ENCODE measurements at regions not wholly inside any gene's neighbourhood (a gene's known extent, or its start where the extent isn't known, plus 50 kb on each side); places are given as distances from the start of the nearest gene placed in this dataset.

DNA sequence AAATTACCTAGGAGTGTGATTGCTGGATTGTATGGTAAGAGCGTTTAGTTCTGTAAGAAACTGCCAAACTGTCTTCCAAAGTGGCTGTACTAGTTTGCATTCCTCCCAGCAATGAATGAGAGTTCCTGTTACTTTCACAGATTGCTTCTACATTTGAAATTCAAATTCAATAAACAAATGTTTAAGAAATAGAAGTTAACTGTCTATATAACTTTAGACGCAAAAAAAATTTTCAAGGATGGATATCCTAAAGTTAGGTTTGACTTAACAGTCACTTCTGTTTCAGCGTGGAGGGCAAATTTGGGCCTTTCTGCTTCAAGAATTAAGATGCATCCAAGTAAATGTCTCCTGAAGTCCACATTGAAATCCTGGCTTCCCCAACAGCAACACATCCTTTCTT, 445.6 kb downstream of the TAF11L14 start:
- H3K27me3 ChIP-seq (ENCODE audit: control insufficient read depth in 2 of 2, insufficient read depth in 2 of 2, low read length in 2 of 2): no peaks in the 10 kb centered on the region
- TF ChIP-seq, protein P1, sequence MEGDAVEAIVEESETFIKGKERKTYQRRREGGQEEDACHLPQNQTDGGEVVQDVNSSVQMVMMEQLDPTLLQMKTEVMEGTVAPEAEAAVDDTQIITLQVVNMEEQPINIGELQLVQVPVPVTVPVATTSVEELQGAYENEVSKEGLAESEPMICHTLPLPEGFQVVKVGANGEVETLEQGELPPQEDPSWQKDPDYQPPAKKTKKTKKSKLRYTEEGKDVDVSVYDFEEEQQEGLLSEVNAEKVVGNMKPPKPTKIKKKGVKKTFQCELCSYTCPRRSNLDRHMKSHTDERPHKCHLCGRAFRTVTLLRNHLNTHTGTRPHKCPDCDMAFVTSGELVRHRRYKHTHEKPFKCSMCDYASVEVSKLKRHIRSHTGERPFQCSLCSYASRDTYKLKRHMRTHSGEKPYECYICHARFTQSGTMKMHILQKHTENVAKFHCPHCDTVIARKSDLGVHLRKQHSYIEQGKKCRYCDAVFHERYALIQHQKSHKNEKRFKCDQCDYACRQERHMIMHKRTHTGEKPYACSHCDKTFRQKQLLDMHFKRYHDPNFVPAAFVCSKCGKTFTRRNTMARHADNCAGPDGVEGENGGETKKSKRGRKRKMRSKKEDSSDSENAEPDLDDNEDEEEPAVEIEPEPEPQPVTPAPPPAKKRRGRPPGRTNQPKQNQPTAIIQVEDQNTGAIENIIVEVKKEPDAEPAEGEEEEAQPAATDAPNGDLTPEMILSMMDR (IDR thresholded peaks at IDR 0.05): no peak
- H3K79me2 ChIP-seq (ENCODE audit: insufficient read depth, low read length): no peaks in the 10 kb centered on the region
- no peaks in the 10 kb centered on the region for H3K9me3 ChIP-seq (replicated peaks in 1 of 2; ENCODE audit: control insufficient read depth in 1 of 2, insufficient read depth in 1 of 2, low read length in 2 of 2)
- no peak overlapping the region for H3K4me3 ChIP-seq (replicated peaks in 1 of 3; ENCODE audit: low read depth in 2 of 3, low read length in 3 of 3)
- H3K4me1 ChIP-seq (ENCODE audit: control insufficient read depth in 1 of 2, insufficient read depth in 2 of 2, low read length in 2 of 2): no peaks in the 10 kb centered on the region
- intact Hi-C loops (cut with micrococcal nuclease): no loop called here
- H3K27ac ChIP-seq (ENCODE audit: low read depth in 1 of 2, low read length in 2 of 2): no peak overlapping the region
- H3K36me3 Mint-ChIP-seq: no peaks in the 10 kb centered on the region
- H3K4me1 Mint-ChIP-seq: no peaks in the 10 kb centered on the region
- H3K9me3 Mint-ChIP-seq: peaks cover 0 to 3% (median 0%) of the 10 kb centered on the region in 7 donors
- no peak overlapping the region for H3K4me3 Mint-ChIP-seq
- no peak overlapping the region for H3K9ac ChIP-seq (ENCODE audit: insufficient read depth, low read length, poor library complexity, severe bottlenecking)
- H3K4me2 ChIP-seq (replicated peaks; ENCODE audit: extremely low read depth, low read length, poor library complexity, severe bottlenecking): no peak overlapping the region
- no peak overlapping the region for H2AFZ ChIP-seq (ENCODE audit: insufficient read depth, low read depth, low read length, poor library complexity, severe bottlenecking)
- no peaks in the 10 kb centered on the region for H3K36me3 ChIP-seq (replicated peaks in 1 of 2; ENCODE audit: control insufficient read depth in 1 of 2, insufficient read depth in 2 of 2, low read length in 2 of 2)
- 80% methylated on average over 1 of the region's 3 CpGs for WGBS (ENCODE audit: insufficient coverage)
- no peaks in the 10 kb centered on the region for H3K27me3 Mint-ChIP-seq (ENCODE audit: low read depth in 3 of 3)
- no peak for DNase-seq
- no peak overlapping the region for H3K27ac Mint-ChIP-seq
- no peaks in the 10 kb centered on the region for H4K20me1 ChIP-seq (ENCODE audit: insufficient read depth, low read length)

DNA sequence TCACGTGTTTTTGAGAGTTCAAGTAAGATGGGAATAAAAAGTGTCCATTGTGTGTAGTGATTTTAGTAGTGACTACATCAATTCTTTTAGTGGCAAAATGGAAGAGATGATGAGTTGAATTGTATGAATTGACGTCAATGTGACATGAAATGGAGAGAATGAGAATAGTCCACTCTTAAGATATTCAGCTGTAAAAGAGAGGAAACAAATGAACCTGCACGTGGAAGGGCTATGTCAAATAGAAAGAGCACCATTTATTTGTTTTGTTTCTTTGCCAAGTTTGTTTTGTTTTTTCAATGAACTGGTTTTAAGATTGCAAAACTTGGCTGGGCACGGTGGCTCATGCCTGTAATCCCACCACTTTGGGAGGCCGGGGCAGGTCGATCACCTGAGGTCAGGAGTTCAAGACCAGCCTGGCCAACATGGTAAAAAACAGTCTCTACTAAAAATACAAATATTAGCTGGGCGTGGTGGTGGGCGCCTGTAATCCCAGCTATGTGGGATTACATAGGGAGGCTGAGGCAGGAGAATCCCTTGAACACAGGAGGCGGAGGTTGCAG, 453.8 kb downstream of the TAF11L14 start:
- Histone ChIP-seq H4K20me1 (ENCODE audit: insufficient read depth, low read length) (no peaks in the 10 kb centered on the region), H3K36me3 (replicated peaks in 1 of 2; ENCODE audit: control insufficient read depth in 1 of 2, insufficient read depth in 2 of 2, low read length in 2 of 2) (no peaks in the 10 kb centered on the region), H3K27me3 (ENCODE audit: control insufficient read depth in 2 of 2, insufficient read depth in 2 of 2, low read length in 2 of 2) (no peaks in the 10 kb centered on the region), H3K79me2 (ENCODE audit: insufficient read depth, low read length) (no peaks in the 10 kb centered on the region), H2AFZ (ENCODE audit: insufficient read depth, low read depth, low read length, poor library complexity, severe bottlenecking) (no peak overlapping the region), H3K4me1 (ENCODE audit: control insufficient read depth in 1 of 2, insufficient read depth in 2 of 2, low read length in 2 of 2) (no peaks in the 10 kb centered on the region), H3K4me2 (replicated peaks; ENCODE audit: extremely low read depth, low read length, poor library complexity, severe bottlenecking) (no peak overlapping the region), H3K9ac (ENCODE audit: insufficient read depth, low read length, poor library complexity, severe bottlenecking) (no peak overlapping the region), H3K4me3 (replicated peaks in 1 of 3; ENCODE audit: low read depth in 2 of 3, low read length in 3 of 3) (no peak overlapping the region), H3K27ac (ENCODE audit: low read depth in 1 of 2, low read length in 2 of 2) (no peak overlapping the region), H3K9me3 (replicated peaks in 1 of 2; ENCODE audit: control insufficient read depth in 1 of 2, insufficient read depth in 1 of 2, low read length in 2 of 2) (peaks cover 0 to 5% of the 10 kb centered on the region in 2 donors)
- no peak for DNase-seq
- H3K27ac Mint-ChIP-seq: peak overlapping the region in 1 of 7 donors; percentile 26
- H3K36me3 Mint-ChIP-seq: no peaks in the 10 kb centered on the region
- WGBS (ENCODE audit: insufficient coverage): 69% methylated on average over 3 of the region's 9 CpGs
- intact Hi-C loops (cut with micrococcal nuclease): no loop called here
- TF ChIP-seq, protein P1 (IDR thresholded peaks at IDR 0.05): no peak
- H3K27me3 Mint-ChIP-seq (ENCODE audit: low read depth in 3 of 3): no peaks in the 10 kb centered on the region
- H3K4me3 Mint-ChIP-seq: no peak overlapping the region
- H3K9me3 Mint-ChIP-seq: peaks cover 0 to 15% (median 9%) of the 10 kb centered on the region in 7 donors
- peaks cover 15% of the 10 kb centered on the region for H3K4me1 Mint-ChIP-seq

Data from CD14-positive monocyte (primary cell).